ENCODE measurements at regions not wholly inside any gene's neighbourhood (a gene's known extent, or its start where the extent isn't known, plus 50 kb on each side); places are given as distances from the start of the nearest gene placed in this dataset.

GRCh38 chr4:60745800-60746571 lies 454.1 kb upstream of the ADGRL3 start:
- no peaks in the 10 kb centered on the region for H3K4me1 ChIP-seq (ENCODE audit: control insufficient read depth in 3 of 3, insufficient read depth in 2 of 3, low read depth in 1 of 3, low read length in 2 of 3)
- no peak overlapping the region for H3K4me3 ChIP-seq (ENCODE audit: low read depth in 1 of 3, low read length in 3 of 3)
- no peak overlapping the region for H3K27ac ChIP-seq (ENCODE audit: low read depth in 1 of 3, low read length in 2 of 3)
- no peaks in the 10 kb centered on the region for H3K27me3 ChIP-seq (ENCODE audit: control insufficient read depth in 3 of 3, insufficient read depth in 3 of 3, low read length in 3 of 3)
- no peaks in the 10 kb centered on the region for H3K9me3 ChIP-seq (ENCODE audit: control insufficient read depth in 2 of 2, insufficient read depth in 1 of 2, low read depth in 1 of 2, low read length in 1 of 2)
- FAIRE-seq (no peak), DNase-seq (no peak)
- 61 to 68% (median 63%) methylated on average over 3 of the region's 3 CpGs for WGBS, 3 donors
- no peaks in the 10 kb centered on the region for H3K36me3 ChIP-seq (ENCODE audit: control insufficient read depth in 3 of 3, insufficient read depth in 2 of 3, low read depth in 1 of 3, low read length in 3 of 3)

GRCh38 chr4:60750962-60751361 lies 449.2 kb upstream of the ADGRL3 start:
- 82 to 91% (median 83%) methylated on average over 4 of the region's 4 CpGs for WGBS, 3 donors
- no peak for FAIRE-seq
- no peak overlapping the region for H3K27ac ChIP-seq (ENCODE audit: low read depth in 1 of 3, low read length in 2 of 3)

GRCh38 chr4:60757986-60758680 lies 442.0 kb upstream of the ADGRL3 start:
- Histone ChIP-seq H3K9me3 (ENCODE audit: control insufficient read depth in 2 of 2, insufficient read depth in 1 of 2, low read depth in 1 of 2, low read length in 1 of 2) (peaks cover 0 to 4% of the 10 kb centered on the region in 2 donors), H3K27ac (ENCODE audit: low read depth in 1 of 3, low read length in 2 of 3) (no peak overlapping the region), H3K36me3 (ENCODE audit: control insufficient read depth in 3 of 3, insufficient read depth in 2 of 3, low read depth in 1 of 3, low read length in 3 of 3) (no peaks in the 10 kb centered on the region), H3K4me1 (ENCODE audit: control insufficient read depth in 3 of 3, insufficient read depth in 2 of 3, low read depth in 1 of 3, low read length in 2 of 3) (no peaks in the 10 kb centered on the region), H3K4me3 (ENCODE audit: low read depth in 1 of 3, low read length in 3 of 3) (no peak overlapping the region), H3K27me3 (ENCODE audit: control insufficient read depth in 3 of 3, insufficient read depth in 3 of 3, low read length in 3 of 3) (no peaks in the 10 kb centered on the region)
- 20 to 83% (median 79%) methylated on average over 1 of the region's 1 CpG for WGBS, 3 donors
- FAIRE-seq, result no peak
- DNase-seq, result no peak

More at GRCh38 chr4:60750962-60751361, 449.2 kb upstream of the ADGRL3 start:
- no peaks in the 10 kb centered on the region for H3K4me1 ChIP-seq (ENCODE audit: control insufficient read depth in 3 of 3, insufficient read depth in 2 of 3, low read depth in 1 of 3, low read length in 2 of 3)
- no peak for DNase-seq
- no peaks in the 10 kb centered on the region for H3K27me3 ChIP-seq (ENCODE audit: control insufficient read depth in 3 of 3, insufficient read depth in 3 of 3, low read length in 3 of 3)
- no peaks in the 10 kb centered on the region for H3K9me3 ChIP-seq (ENCODE audit: control insufficient read depth in 2 of 2, insufficient read depth in 1 of 2, low read depth in 1 of 2, low read length in 1 of 2)
- no peaks in the 10 kb centered on the region for H3K36me3 ChIP-seq (ENCODE audit: control insufficient read depth in 3 of 3, insufficient read depth in 2 of 3, low read depth in 1 of 3, low read length in 3 of 3)
- no peak overlapping the region for H3K4me3 ChIP-seq (ENCODE audit: low read depth in 1 of 3, low read length in 3 of 3)

GRCh38 chr4:60759518-60760245 lies 440.4 kb upstream of the ADGRL3 start:
- 77 to 87% (median 80%) methylated on average over 4 of the region's 4 CpGs for WGBS, 3 donors
- no peaks in the 10 kb centered on the region for H3K36me3 ChIP-seq (ENCODE audit: control insufficient read depth in 3 of 3, insufficient read depth in 2 of 3, low read depth in 1 of 3, low read length in 3 of 3)
- DNase-seq, result no peak
- no peaks in the 10 kb centered on the region for H3K27me3 ChIP-seq (ENCODE audit: control insufficient read depth in 3 of 3, insufficient read depth in 3 of 3, low read length in 3 of 3)
- peaks cover 0 to 4% of the 10 kb centered on the region in 2 donors for H3K9me3 ChIP-seq (ENCODE audit: control insufficient read depth in 2 of 2, insufficient read depth in 1 of 2, low read depth in 1 of 2, low read length in 1 of 2)
- no peaks in the 10 kb centered on the region for H3K4me1 ChIP-seq (ENCODE audit: control insufficient read depth in 3 of 3, insufficient read depth in 2 of 3, low read depth in 1 of 3, low read length in 2 of 3)
- FAIRE-seq, result no peak
- no peak overlapping the region for H3K27ac ChIP-seq (ENCODE audit: low read depth in 1 of 3, low read length in 2 of 3)
- H3K4me3 ChIP-seq (ENCODE audit: low read depth in 1 of 3, low read length in 3 of 3), result no peak overlapping the region

GRCh38 chr4:60780874-60781273 lies 419.3 kb upstream of the ADGRL3 start:
- FAIRE-seq (no peak), DNase-seq (no peak)
- Histone ChIP-seq H3K27ac (ENCODE audit: low read depth in 1 of 3, low read length in 2 of 3) (no peak overlapping the region), H3K4me1 (ENCODE audit: control insufficient read depth in 3 of 3, insufficient read depth in 2 of 3, low read depth in 1 of 3, low read length in 2 of 3) (no peaks in the 10 kb centered on the region), H3K9me3 (ENCODE audit: control insufficient read depth in 2 of 2, insufficient read depth in 1 of 2, low read depth in 1 of 2, low read length in 1 of 2) (no peaks in the 10 kb centered on the region), H3K27me3 (ENCODE audit: control insufficient read depth in 3 of 3, insufficient read depth in 3 of 3, low read length in 3 of 3) (no peaks in the 10 kb centered on the region), H3K36me3 (ENCODE audit: control insufficient read depth in 3 of 3, insufficient read depth in 2 of 3, low read depth in 1 of 3, low read length in 3 of 3) (no peaks in the 10 kb centered on the region), H3K4me3 (ENCODE audit: low read depth in 1 of 3, low read length in 3 of 3) (no peak overlapping the region)
- 66 to 81% (median 68%) methylated on average over 3 of the region's 3 CpGs for WGBS, 3 donors

- H3K9me3 ChIP-seq (ENCODE audit: control insufficient read depth in 2 of 2, insufficient read depth in 1 of 2, low read depth in 1 of 2, low read length in 1 of 2), result no peaks in the 10 kb centered on the region
- H3K27me3 ChIP-seq (ENCODE audit: control insufficient read depth in 3 of 3, insufficient read depth in 3 of 3, low read length in 3 of 3), result no peaks in the 10 kb centered on the region
- DNase-seq (no peak), FAIRE-seq (no peak)
- H3K36me3 ChIP-seq (ENCODE audit: control insufficient read depth in 3 of 3, insufficient read depth in 2 of 3, low read depth in 1 of 3, low read length in 3 of 3), result no peaks in the 10 kb centered on the region
- no peak overlapping the region for H3K4me3 ChIP-seq (ENCODE audit: low read depth in 1 of 3, low read length in 3 of 3)
- H3K4me1 ChIP-seq (ENCODE audit: control insufficient read depth in 3 of 3, insufficient read depth in 2 of 3, low read depth in 1 of 3, low read length in 2 of 3), result no peaks in the 10 kb centered on the region
- no peak overlapping the region for H3K27ac ChIP-seq (ENCODE audit: low read depth in 1 of 3, low read length in 2 of 3)
Measured at GRCh38 chr4:60790608-60791007, 409.5 kb upstream of the ADGRL3 start.

GRCh38 chr4:60794372-60794771 lies 405.8 kb upstream of the ADGRL3 start:
- H3K9me3 ChIP-seq (ENCODE audit: control insufficient read depth in 2 of 2, insufficient read depth in 1 of 2, low read depth in 1 of 2, low read length in 1 of 2), result peaks cover 0 to 2% of the 10 kb centered on the region in 2 donors
- no peaks in the 10 kb centered on the region for H3K36me3 ChIP-seq (ENCODE audit: control insufficient read depth in 3 of 3, insufficient read depth in 2 of 3, low read depth in 1 of 3, low read length in 3 of 3)
- DNase-seq (no peak), FAIRE-seq (no peak)
- no peak overlapping the region for H3K4me3 ChIP-seq (ENCODE audit: low read depth in 1 of 3, low read length in 3 of 3)
- 93 to 95% (median 94%) methylated on average over 14 of the region's 14 CpGs for WGBS, 3 donors
- H3K27ac ChIP-seq (ENCODE audit: low read depth in 1 of 3, low read length in 2 of 3), result no peak overlapping the region
- H3K4me1 ChIP-seq (ENCODE audit: control insufficient read depth in 3 of 3, insufficient read depth in 2 of 3, low read depth in 1 of 3, low read length in 2 of 3), result no peaks in the 10 kb centered on the region
- no peaks in the 10 kb centered on the region for H3K27me3 ChIP-seq (ENCODE audit: control insufficient read depth in 3 of 3, insufficient read depth in 3 of 3, low read length in 3 of 3)

GRCh38 chr4:60799214-60799613 lies 400.9 kb upstream of the ADGRL3 start:
- Histone ChIP-seq H3K27me3 (ENCODE audit: control insufficient read depth in 3 of 3, insufficient read depth in 3 of 3, low read length in 3 of 3) (no peaks in the 10 kb centered on the region), H3K9me3 (ENCODE audit: control insufficient read depth in 2 of 2, insufficient read depth in 1 of 2, low read depth in 1 of 2, low read length in 1 of 2) (peaks cover 0 to 2% of the 10 kb centered on the region in 2 donors), H3K36me3 (ENCODE audit: control insufficient read depth in 3 of 3, insufficient read depth in 2 of 3, low read depth in 1 of 3, low read length in 3 of 3) (no peaks in the 10 kb centered on the region), H3K4me3 (ENCODE audit: low read depth in 1 of 3, low read length in 3 of 3) (no peak overlapping the region), H3K27ac (ENCODE audit: low read depth in 1 of 3, low read length in 2 of 3) (no peak overlapping the region), H3K4me1 (ENCODE audit: control insufficient read depth in 3 of 3, insufficient read depth in 2 of 3, low read depth in 1 of 3, low read length in 2 of 3) (peaks cover 0 to 8% (median 0%) of the 10 kb centered on the region in 3 donors)
- 83 to 91% (median 90%) methylated on average over 4 of the region's 4 CpGs for WGBS, 3 donors
- FAIRE-seq, result no peak
- DNase-seq, result no peak
